Testis (tissue), 2 donors: ENCODE measurements at regions not wholly inside any gene's neighbourhood (a gene's known extent, or its start where the extent isn't known, plus 50 kb on each side); places are given as distances from the start of the nearest gene placed in this dataset.

Source experiments
- POLR2A ChIP-seq: fragments of 450-650 bp; IDR thresholded peaks from one replicate; pipeline ENCODE4 v1.6.1; 2017; ENCODE audit warnings: antibody characterized with exemption, mild to moderate bottlenecking, moderate library complexity
- TF ChIP-seq, protein P1 (sequence below), 3 experiments: fragments of 450-650 bp in 2 of 3; fragments of 200-600 bp in 1 of 3; sonication (generic) in 1 of 3; IDR thresholded peaks; one replicate each; pipeline ENCODE4 v1.5.1; 2016 to 2019; ENCODE audit warnings: antibody characterized with exemption in 3 of 3, mild to moderate bottlenecking in 2 of 3, moderate library complexity in 1 of 3

DNA sequence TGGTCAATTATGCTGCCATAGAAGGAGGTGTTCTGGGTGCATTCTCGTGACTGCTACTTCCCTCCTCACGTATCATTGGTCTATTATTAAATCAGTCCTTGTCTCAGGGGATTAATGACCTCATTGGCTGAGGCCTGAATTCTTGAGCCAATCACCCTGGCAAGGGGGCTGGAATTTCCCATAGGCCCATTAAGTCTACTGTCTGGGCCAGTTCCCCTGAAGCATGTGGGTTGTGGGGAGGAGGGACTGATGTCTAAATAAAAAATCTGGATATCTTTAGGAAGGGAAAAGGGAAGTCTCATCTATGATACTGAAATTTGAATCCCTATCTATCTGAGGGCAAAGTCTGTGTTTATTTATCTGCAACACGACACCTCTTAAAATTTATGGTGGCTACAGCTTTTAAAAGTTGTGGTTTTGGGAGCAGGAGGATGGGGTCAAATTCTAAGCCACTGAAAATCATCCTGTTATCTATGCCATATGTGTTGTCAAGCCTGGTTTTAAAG lies 71.9 kb downstream of the DYRK2 start:
- TF ChIP-seq, protein P1, sequence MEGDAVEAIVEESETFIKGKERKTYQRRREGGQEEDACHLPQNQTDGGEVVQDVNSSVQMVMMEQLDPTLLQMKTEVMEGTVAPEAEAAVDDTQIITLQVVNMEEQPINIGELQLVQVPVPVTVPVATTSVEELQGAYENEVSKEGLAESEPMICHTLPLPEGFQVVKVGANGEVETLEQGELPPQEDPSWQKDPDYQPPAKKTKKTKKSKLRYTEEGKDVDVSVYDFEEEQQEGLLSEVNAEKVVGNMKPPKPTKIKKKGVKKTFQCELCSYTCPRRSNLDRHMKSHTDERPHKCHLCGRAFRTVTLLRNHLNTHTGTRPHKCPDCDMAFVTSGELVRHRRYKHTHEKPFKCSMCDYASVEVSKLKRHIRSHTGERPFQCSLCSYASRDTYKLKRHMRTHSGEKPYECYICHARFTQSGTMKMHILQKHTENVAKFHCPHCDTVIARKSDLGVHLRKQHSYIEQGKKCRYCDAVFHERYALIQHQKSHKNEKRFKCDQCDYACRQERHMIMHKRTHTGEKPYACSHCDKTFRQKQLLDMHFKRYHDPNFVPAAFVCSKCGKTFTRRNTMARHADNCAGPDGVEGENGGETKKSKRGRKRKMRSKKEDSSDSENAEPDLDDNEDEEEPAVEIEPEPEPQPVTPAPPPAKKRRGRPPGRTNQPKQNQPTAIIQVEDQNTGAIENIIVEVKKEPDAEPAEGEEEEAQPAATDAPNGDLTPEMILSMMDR (IDR thresholded peaks at IDR 0.05), result no peak
- no peak for TF ChIP-seq POLR2A
